Heart right ventricle (tissue), 16 donors: ENCODE measurements at regions not wholly inside any gene's neighbourhood (a gene's known extent, or its start where the extent isn't known, plus 50 kb on each side); places are given as distances from the start of the nearest gene placed in this dataset.

ENCODE experiments used
- ATAC-seq, 8 donors: fragments of 200-7000 bp; cut with Tn5 transposase; one replicate each; pipeline ENCODE4 v1.9.1; 2020; ENCODE audit warnings: mild to moderate bottlenecking in 8 of 8, moderate library complexity in 8 of 8, moderate number of reproducible peaks in 1 of 8
- DNase-seq, 2 donors: peaks; one replicate each; pipeline ENCODE4 v3.0.0-alpha.2; 2020
- H3K27ac ChIP-seq, 10 donors: fragments of 200-600 bp; sonication (generic) in 2 of 10; one replicate each; pipeline versions ENCODE4 v1.5.0 to v1.8.0; 2020 to 2022; ENCODE audit warnings: mild to moderate bottlenecking in 3 of 10
- H3K27me3 ChIP-seq, 7 donors: fragments of 200-600 bp; one replicate each; pipeline ENCODE4 v1.8.0; 2021 to 2022; ENCODE audit warnings: mild to moderate bottlenecking in 2 of 7
- H3K36me3 ChIP-seq, 9 donors: fragments of 200-600 bp; sonication (generic) in 1 of 9; one replicate each; pipeline versions ENCODE4 v1.5.0 to v1.8.0; 2020 to 2022; ENCODE audit warnings: mild to moderate bottlenecking in 2 of 9
- H3K4me1 ChIP-seq, 9 donors: fragments of 200-600 bp; sonication (generic) in 1 of 9; one replicate each; pipeline versions ENCODE4 v1.5.0 to v1.8.0; 2020 to 2022; ENCODE audit warnings: mild to moderate bottlenecking in 4 of 9
- H3K4me3 ChIP-seq, 10 donors: fragments of 200-600 bp; sonication (generic) in 2 of 10; one replicate each; pipeline versions ENCODE4 v1.5.0 to v1.8.0; 2020 to 2022; ENCODE audit warnings: mild to moderate bottlenecking in 7 of 10, moderate library complexity in 2 of 10
- H3K9me3 ChIP-seq, 11 donors: fragments of 200-600 bp in 10 of 11; sonication (generic) in 2 of 11; one replicate each; pipeline versions ENCODE4 v1.5.0 to v1.8.0; 2013 to 2022; ENCODE audit warnings: mild to moderate bottlenecking in 2 of 11, control low read depth in 1 of 11, moderate library complexity in 1 of 11
- CTCF ChIP-seq, 9 donors: fragments of 200-600 bp; sonication (generic) in 2 of 9; IDR thresholded peaks; one replicate each; pipeline versions ENCODE4 v1.5.0 to v1.8.0; 2021 to 2022; ENCODE audit warnings: antibody characterized with exemption in 9 of 9, mild to moderate bottlenecking in 5 of 9, moderate library complexity in 1 of 9
- WGBS, 2 donors: extraction: QIAGEN DNeasy Blood & Tissue Kit; methylation state at CpG; one replicate each; pipeline ENCODE4 v1.1.7; 2013; ENCODE audit warnings: inconsistent platforms in 1 of 2; 5-methylcytosine and 5-hydroxymethylcytosine counted together
- intact Hi-C, 10 donors: fragments of 100-400 bp; cut with DNase I; formaldehyde crosslinking; loops; one replicate each; pipeline versions ENCODE4 v1.11.1 to v1.14.2; 2022
- donor health status: Arrhythmogenic right ventricular cardiomyopathy.
- donor health status: ischemic (EF 13 %, LVEDD 7.1; RV severe dilation, severe dysfunction).
- donor health status: healthy with polysubstance abuse.
- donor health status: DM: no; HTN: yes; CAD: no.
- donor health status: DM: no; HTN: no; CAD: no.
- donor health status: ischemic (EF 25% LVEDD 6.9; RV normal size, moderate dysfunction).
- donor health status: ischemic (EF 25% LVEDD 5.7; RV mildly dilated, moderate dysfunction).
- donor health status: healthy.
- donor health status: DM: yes; HTN: yes; CAD: no.
- donor health status: Ischemic cardiomyopathy.
- donor health status: ischemic (EF 35%, LVEDD 5.7; RV mildly dilated, moderate dysfunction).
- donor health status: nonischemic (EF 11% LVEDD 7.7; RV severe dilation, severe dysfunction).
- donor health status: DM: yes; HTN: yes; CAD: no.
- donor health status: PGD.
- donor health status: ischemic (EF 29% LVEDD 5.4; RV normal size, mild dysfunction).
- donor health status: nonischemic (EF 23%, LVEDD 6.1; RV moderate dilation, normal function).

- WGBS, 2 donors: 62 to 70% methylated on average over 7 of the region's 7 CpGs
- no peaks in the 10 kb centered on the region for H3K27me3 ChIP-seq
- no peak for TF ChIP-seq CTCF (IDR thresholded peaks at IDR 0.05)
- peak in 1 of 8 donors; percentile 7 for ATAC-seq
- H3K9me3 ChIP-seq: no peaks in the 10 kb centered on the region
- H3K4me1 ChIP-seq: peaks cover 2 to 31% (median 11%) of the 10 kb centered on the region in 9 donors
- H3K4me3 ChIP-seq: no peak overlapping the region
- H3K27ac ChIP-seq: peak overlapping the region in 7 of 10 donors; percentile 11 to 81 (median 61)
- intact Hi-C loops: no loop called here
- H3K36me3 ChIP-seq: no peaks in the 10 kb centered on the region
- DNase-seq: no peak
These were observed 126.8 kb upstream of the ARHGAP5 start for GRCh38 chr14:31950331-31950730.

- TF ChIP-seq CTCF (IDR thresholded peaks at IDR 0.05): no peak
- ATAC-seq: peak; percentile 76 to 94 (median 88)
- intact Hi-C loops: no loop called here
These were observed 126.1 kb upstream of the ARHGAP5 start for GRCh38 chr14:31950764-31951637.

GRCh38 chr14:31951638-31951964 lies 125.5 kb upstream of the ARHGAP5 start:
- DNase-seq (no peak), ATAC-seq (no peak)
- no peak for TF ChIP-seq CTCF (IDR thresholded peaks at IDR 0.05)
- H3K27ac ChIP-seq: peak overlapping the region in 6 of 10 donors; percentile 19 to 81 (median 61)
- 61 to 67% methylated on average over 4 of the region's 4 CpGs for WGBS, 2 donors
- intact Hi-C loops: no loop called here
- no peak overlapping the region for H3K4me3 ChIP-seq
- no peaks in the 10 kb centered on the region for H3K27me3 ChIP-seq
- no peaks in the 10 kb centered on the region for H3K36me3 ChIP-seq
- no peaks in the 10 kb centered on the region for H3K9me3 ChIP-seq
- H3K4me1 ChIP-seq: peaks cover 2 to 30% (median 11%) of the 10 kb centered on the region in 9 donors

More at GRCh38 chr14:31950764-31951637, 126.1 kb upstream of the ARHGAP5 start:
- peaks cover 2 to 30% (median 11%) of the 10 kb centered on the region in 9 donors for H3K4me1 ChIP-seq
- no peak overlapping the region for H3K4me3 ChIP-seq
- WGBS, 2 donors: 31 to 41% methylated on average over 19 of the region's 19 CpGs
- H3K36me3 ChIP-seq: no peaks in the 10 kb centered on the region
- no peaks in the 10 kb centered on the region for H3K9me3 ChIP-seq
- DNase-seq: peak; percentile 56 to 67
- H3K27ac ChIP-seq: peak overlapping the region in 9 of 10 donors; percentile 11 to 81 (median 58)
- H3K27me3 ChIP-seq: no peaks in the 10 kb centered on the region

GRCh38 chr14:31952573-31952972 lies 124.5 kb upstream of the ARHGAP5 start:
- intact Hi-C loops: no loop called here

More at GRCh38 chr14:31952573-31952972, 124.5 kb upstream of the ARHGAP5 start:
- no peak for TF ChIP-seq CTCF (IDR thresholded peaks at IDR 0.05)
- peaks cover 2 to 30% (median 11%) of the 10 kb centered on the region in 9 donors for H3K4me1 ChIP-seq
- no peak for ATAC-seq
- H3K27me3 ChIP-seq: no peaks in the 10 kb centered on the region
- DNase-seq: no peak
- H3K4me3 ChIP-seq: no peak overlapping the region
- no peak overlapping the region for H3K27ac ChIP-seq
- H3K36me3 ChIP-seq: no peaks in the 10 kb centered on the region
- H3K9me3 ChIP-seq: no peaks in the 10 kb centered on the region
- WGBS, 2 donors: 97% methylated on average over 1 of the region's 1 CpG
